Stomach (tissue), 4 donors: ENCODE measurements at regions not wholly inside any gene's neighbourhood (a gene's known extent, or its start where the extent isn't known, plus 50 kb on each side); places are given as distances from the start of the nearest gene placed in this dataset.

ENCODE experiments used
- EP300 ChIP-seq: sonication (generic); formaldehyde crosslinking; IDR thresholded peaks from one replicate; pipeline ENCODE4 v1.6.1; 2017; ENCODE audit warnings: antibody characterized with exemption
- POLR2A ChIP-seq, 4 donors: fragments of 450-650 bp; IDR thresholded peaks; one replicate each; pipeline ENCODE4 v1.6.1; 2016; ENCODE audit warnings: antibody characterized with exemption in 4 of 4, control low read depth in 2 of 4, mild to moderate bottlenecking in 1 of 4, moderate library complexity in 1 of 4
- POLR2AphosphoS5 ChIP-seq, 3 donors: sonication (generic); formaldehyde crosslinking; IDR thresholded peaks; one replicate each; pipeline ENCODE4 v1.6.1; 2016; ENCODE audit warnings: antibody characterized with exemption in 3 of 3
- TF ChIP-seq, protein P1 (sequence below), 7 experiments: fragments of 450-650 bp in 4 of 7; fragments of 200-600 bp in 3 of 7; sonication (generic) in 3 of 7; IDR thresholded peaks; one replicate each; pipeline ENCODE4 v1.5.1; 2016 to 2019; ENCODE audit warnings: antibody characterized with exemption in 7 of 7, control low read depth in 2 of 7, mild to moderate bottlenecking in 1 of 7

- no peak for TF ChIP-seq POLR2A (IDR thresholded peaks at IDR 0.05)
- TF ChIP-seq, protein P1, sequence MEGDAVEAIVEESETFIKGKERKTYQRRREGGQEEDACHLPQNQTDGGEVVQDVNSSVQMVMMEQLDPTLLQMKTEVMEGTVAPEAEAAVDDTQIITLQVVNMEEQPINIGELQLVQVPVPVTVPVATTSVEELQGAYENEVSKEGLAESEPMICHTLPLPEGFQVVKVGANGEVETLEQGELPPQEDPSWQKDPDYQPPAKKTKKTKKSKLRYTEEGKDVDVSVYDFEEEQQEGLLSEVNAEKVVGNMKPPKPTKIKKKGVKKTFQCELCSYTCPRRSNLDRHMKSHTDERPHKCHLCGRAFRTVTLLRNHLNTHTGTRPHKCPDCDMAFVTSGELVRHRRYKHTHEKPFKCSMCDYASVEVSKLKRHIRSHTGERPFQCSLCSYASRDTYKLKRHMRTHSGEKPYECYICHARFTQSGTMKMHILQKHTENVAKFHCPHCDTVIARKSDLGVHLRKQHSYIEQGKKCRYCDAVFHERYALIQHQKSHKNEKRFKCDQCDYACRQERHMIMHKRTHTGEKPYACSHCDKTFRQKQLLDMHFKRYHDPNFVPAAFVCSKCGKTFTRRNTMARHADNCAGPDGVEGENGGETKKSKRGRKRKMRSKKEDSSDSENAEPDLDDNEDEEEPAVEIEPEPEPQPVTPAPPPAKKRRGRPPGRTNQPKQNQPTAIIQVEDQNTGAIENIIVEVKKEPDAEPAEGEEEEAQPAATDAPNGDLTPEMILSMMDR (IDR thresholded peaks at IDR 0.05), result no peak
- TF ChIP-seq POLR2AphosphoS5 (IDR thresholded peaks at IDR 0.05), result no peak
- no peak for TF ChIP-seq EP300
These were observed 267.7 kb downstream of the SLC6A15 start for GRCh38 chr12:84644908-84645307.
